Retinal pigment epithelial cell (primary cell): ENCODE measurements at regions not wholly inside any gene's neighbourhood (a gene's known extent, or its start where the extent isn't known, plus 50 kb on each side); places are given as distances from the start of the nearest gene placed in this dataset.

Source experiments
- DNase-seq: peaks from one replicate; pipeline ENCODE4 v3.0.0-alpha.2; 2010; ENCODE audit warnings: low read depth
- H3K4me3 ChIP-seq: 2 replicates; pipeline ENCODE4 v1.5.1; 2011; ENCODE audit warnings: mild to moderate bottlenecking, low read length, control low read depth, moderate library complexity
- CTCF ChIP-seq: conservative IDR thresholded peaks from 2 replicates; pipeline ENCODE4 v1.5.1; 2011; ENCODE audit warnings: low read depth, low read length, control low read depth, inconsistent platforms

DNA sequence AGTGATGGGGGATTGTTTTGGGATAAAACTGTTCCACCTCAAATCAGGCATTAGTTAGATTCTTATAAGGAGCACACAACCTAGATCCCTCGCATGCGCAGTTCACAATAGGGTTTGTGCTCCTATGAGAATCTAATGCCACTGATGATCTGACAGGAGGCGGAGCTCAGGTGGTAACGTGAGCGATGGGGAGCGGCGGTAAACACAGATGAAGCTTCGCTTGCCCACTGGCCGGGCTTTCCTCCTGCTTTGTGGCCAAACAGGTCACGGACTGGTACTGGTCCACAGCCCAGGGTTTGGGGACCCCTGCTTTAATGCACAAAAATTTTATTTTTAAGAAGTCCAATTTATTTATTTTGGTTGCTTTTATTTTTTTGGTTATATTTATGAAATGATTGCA, 238.8 kb downstream of the AACS start:
- TF ChIP-seq CTCF: no peak
- H3K4me3 ChIP-seq: no peak overlapping the region
- DNase-seq: no peak

- TF ChIP-seq CTCF: no peak
- DNase-seq: no peak
- no peak overlapping the region for H3K4me3 ChIP-seq
These were observed 240.0 kb downstream of the AACS start for GRCh38 chr12:125305231-125305630.

DNA sequence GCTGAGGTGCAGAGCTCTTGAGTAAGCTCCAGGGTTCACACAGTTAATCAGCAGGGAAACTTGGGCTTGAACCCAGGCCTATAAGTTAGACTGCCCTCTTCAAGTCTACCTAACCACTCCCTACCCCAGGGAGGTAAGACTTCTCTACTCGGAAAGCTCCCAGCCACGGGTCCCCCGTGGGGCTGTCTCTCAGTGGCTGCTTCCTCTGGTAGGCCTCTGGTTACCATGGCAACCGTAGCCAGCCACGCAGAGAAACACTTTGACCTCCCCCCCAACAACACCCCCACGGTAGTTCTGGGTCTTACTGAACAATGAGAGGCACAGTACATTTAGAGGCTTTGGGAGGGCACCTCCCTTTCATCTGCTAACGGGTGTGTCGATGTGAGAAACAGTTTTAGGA, 245.2 kb downstream of the AACS start:
- no peak for DNase-seq
- TF ChIP-seq CTCF: no peak
- H3K4me3 ChIP-seq: no peak overlapping the region

- TF ChIP-seq CTCF: no peak
- DNase-seq: no peak
- no peak overlapping the region for H3K4me3 ChIP-seq
These were observed 245.8 kb downstream of the AACS start for GRCh38 chr12:125311050-125311449.

- no peak for TF ChIP-seq CTCF
- no peak overlapping the region for H3K4me3 ChIP-seq
- DNase-seq: no peak
These were observed 247.2 kb downstream of the AACS start for GRCh38 chr12:125312471-125312870.

DNA sequence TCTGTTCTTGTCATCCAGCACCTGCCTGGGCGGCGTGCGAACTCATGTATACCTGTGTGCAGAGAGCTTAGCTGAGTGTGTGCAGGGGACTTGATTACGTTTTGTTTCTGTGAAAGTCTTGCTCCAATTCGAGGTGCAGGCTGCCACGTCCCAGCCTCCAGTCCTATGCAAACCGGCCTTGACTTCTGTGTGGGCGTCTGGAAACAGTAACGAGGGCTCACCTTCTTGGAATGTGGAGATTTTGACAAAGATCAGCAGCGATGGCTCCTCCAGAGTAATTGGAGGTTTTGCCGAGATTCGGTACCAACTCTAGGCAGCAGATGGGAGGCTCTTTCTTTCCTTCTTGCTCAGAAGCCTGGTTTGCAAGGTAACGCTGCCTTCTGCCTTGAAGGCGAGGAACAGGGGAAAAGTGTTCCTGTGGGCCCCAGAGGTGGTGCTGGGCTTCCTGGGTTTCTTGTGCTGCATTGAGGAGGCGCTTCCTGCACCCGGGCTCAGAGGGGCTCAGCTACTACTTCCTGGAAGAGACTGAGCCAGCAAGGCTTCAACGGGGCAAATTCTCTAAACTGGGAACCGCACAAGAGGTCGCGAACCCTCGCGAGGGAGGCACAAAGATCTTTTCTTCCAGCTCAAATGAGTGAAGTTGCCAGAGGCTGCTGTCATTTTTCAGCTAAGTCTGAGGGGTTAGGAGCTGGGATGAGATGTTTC, 249.0 kb downstream of the AACS start:
- no peak for TF ChIP-seq CTCF
- H3K4me3 ChIP-seq: no peak overlapping the region
- DNase-seq: no peak

GRCh38 chr12:125315771-125316170, 250.5 kb downstream of the AACS start:
- no peak overlapping the region for H3K4me3 ChIP-seq
- DNase-seq: no peak
- TF ChIP-seq CTCF: no peak
